T-helper 17 cell (primary cell): ENCODE measurements at regions not wholly inside any gene's neighbourhood (a gene's known extent, or its start where the extent isn't known, plus 50 kb on each side); places are given as distances from the start of the nearest gene placed in this dataset.
"Not testable (repeated sequence)": the region's sequence is repeated elsewhere in the genome, so short reads cannot be mapped to it uniquely, and the experiment has no call there.

ENCODE experiments used
- ATAC-seq: fragments of 150-1000 bp; cut with Tn5 transposase; 2 replicates; pipeline ENCODE4 v1.10.0; 2021; ENCODE audit warnings: mild to moderate bottlenecking, moderate library complexity
- DNase-seq, 3 donors: peaks; one replicate each; pipeline versions ENCODE4 v3.0.0 to v3.0.0-alpha.2; 2020 to 2021
- H3K9me3 ChIP-seq: one replicate; pipeline ENCODE4 v1.7.0; 2013; ENCODE audit warnings: low read length, mild to moderate bottlenecking; ENCODE audit not compliant: control insufficient read depth, poor library complexity, severe bottlenecking
- H3K27ac Mint-ChIP-seq: one replicate; pipeline ENCODE4 v1.8.0; 2022; ENCODE audit warnings: mild to moderate bottlenecking, moderate library complexity, mixed read lengths
- H3K27me3 Mint-ChIP-seq: one replicate; pipeline ENCODE4 v1.8.0; 2022; ENCODE audit warnings: mixed read lengths
- H3K36me3 Mint-ChIP-seq: one replicate; pipeline ENCODE4 v1.8.0; 2022; ENCODE audit warnings: low read depth, mixed read lengths
- H3K4me1 Mint-ChIP-seq: one replicate; pipeline ENCODE4 v1.8.0; 2022; ENCODE audit warnings: mild to moderate bottlenecking, mixed read lengths
- H3K4me3 Mint-ChIP-seq: one replicate; pipeline ENCODE4 v1.8.0; 2022; ENCODE audit warnings: mild to moderate bottlenecking, moderate library complexity, mixed read lengths

DNA sequence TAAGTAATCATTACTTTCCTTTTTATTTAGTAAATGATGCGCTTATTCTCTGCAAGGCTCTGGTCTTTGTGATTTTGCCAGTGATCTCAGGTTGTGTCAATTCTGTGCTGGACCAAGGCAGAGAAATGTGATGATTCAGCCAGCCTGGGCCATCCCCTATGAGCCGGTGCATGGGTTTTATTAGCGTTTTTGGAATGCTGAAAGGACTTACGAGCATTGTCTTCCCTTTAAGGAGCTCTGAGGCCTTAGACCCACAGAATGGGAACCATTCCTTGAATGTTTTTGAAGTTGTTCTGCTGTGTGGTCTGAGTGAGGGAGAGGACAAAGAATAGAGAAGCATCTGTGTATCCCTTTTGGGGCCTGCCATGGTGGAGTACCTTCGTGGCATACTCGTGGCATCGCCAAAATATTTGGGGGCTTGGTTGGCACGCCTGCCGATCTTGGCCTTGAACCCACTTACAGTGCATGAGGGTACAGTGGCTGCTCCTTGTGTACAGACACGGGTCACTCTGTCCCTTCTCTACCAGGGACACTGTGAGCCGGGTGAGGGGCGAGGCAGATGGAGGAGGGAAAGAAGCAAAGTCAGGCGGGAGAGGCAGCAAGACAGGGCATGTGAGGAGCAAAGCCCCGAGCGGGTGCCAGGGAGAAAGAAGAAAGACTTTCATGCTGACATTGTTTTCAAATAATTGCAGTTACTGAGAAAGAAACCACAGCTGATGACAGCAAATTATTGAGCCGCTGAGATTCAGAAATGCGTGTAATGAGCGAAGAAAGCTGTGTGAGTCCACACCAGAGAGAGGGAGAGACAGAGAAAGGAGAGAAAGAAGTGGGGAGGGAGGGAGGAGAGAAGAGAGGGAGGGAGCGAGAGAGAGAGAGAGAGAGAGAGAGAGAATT, 269.4 kb upstream of the RGMA start:
- Mint-ChIP-seq H3K27ac (no peak overlapping the region), H3K4me3 (no peak overlapping the region), H3K36me3 (no peaks in the 10 kb centered on the region), H3K27me3 (no peaks in the 10 kb centered on the region), H3K4me1 (no peaks in the 10 kb centered on the region)
- no peak for ATAC-seq
- DNase-seq = no peak
- no peaks in the 10 kb centered on the region for H3K9me3 ChIP-seq

DNA sequence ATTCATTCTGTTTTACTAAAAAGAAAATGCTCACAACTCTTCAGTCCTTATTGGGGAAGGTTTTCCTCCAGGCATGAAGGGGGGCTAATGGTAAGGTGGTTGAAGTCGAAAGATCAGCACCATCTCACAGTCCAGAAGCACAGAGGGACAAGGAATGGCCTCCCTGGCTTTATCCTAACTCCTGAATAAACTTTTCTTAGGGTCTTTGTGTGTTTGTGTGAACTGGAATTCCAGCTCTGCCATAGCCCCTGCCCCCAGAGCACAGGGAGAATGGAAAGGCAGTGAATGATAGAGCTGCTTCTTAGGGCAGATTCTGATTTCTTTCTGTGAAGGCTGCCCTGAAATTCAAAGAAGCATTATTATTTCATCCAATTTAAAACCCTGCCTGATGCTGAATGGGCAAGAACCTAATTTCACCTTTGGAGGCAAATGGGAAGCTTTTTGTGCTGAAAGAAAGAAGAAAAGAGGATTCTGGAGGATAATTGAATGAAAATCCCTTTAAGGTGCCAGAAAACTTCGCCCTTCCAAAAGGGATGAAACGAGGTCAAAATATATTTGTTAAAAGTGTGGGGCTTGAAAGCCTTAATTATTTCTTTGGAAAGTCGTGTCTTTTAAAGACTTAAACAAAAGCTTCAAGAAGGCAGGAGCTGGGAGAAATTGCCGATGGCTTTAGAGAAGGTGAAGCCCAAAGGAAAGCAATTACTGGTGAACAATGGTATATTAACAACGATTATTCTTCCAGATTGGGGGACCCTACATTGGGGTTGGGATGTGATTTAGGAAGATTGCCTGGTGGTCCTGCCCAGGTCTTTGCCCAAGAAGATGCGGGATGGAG, 259.9 kb upstream of the RGMA start:
- DNase-seq = no peak
- H3K27ac Mint-ChIP-seq = no peak overlapping the region
- no peak overlapping the region for H3K4me3 Mint-ChIP-seq
- peaks cover 2% of the 10 kb centered on the region for H3K36me3 Mint-ChIP-seq
- H3K9me3 ChIP-seq = no peaks in the 10 kb centered on the region
- peaks cover 44% of the 10 kb centered on the region for H3K27me3 Mint-ChIP-seq
- no peaks in the 10 kb centered on the region for H3K4me1 Mint-ChIP-seq
- no peak for ATAC-seq

DNA sequence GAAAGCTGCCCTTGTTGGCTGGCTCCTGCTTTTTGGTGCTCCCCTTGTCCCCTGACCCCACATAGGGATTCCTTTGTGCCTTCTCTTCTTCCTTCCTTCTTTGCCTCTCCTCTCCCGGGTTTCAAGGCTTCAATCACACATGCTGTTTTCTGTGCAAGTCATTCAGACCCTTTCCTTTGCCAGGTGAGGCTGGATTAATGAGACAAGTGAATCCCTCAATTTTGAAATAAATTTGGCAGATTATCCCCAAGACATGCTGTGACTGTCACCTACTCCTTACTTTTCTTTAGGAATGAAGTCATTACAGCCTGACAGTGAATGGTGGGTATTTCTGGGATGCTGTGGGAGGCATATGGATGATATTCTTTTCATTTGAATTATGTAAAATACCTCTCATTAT, 259.0 kb upstream of the RGMA start:
- Mint-ChIP-seq H3K4me1 (no peaks in the 10 kb centered on the region), H3K4me3 (no peak overlapping the region), H3K27ac (no peak overlapping the region), H3K27me3 (peaks cover 45% of the 10 kb centered on the region), H3K36me3 (peaks cover 2% of the 10 kb centered on the region)
- no peaks in the 10 kb centered on the region for H3K9me3 ChIP-seq
- DNase-seq (no peak), ATAC-seq (no peak)

DNA sequence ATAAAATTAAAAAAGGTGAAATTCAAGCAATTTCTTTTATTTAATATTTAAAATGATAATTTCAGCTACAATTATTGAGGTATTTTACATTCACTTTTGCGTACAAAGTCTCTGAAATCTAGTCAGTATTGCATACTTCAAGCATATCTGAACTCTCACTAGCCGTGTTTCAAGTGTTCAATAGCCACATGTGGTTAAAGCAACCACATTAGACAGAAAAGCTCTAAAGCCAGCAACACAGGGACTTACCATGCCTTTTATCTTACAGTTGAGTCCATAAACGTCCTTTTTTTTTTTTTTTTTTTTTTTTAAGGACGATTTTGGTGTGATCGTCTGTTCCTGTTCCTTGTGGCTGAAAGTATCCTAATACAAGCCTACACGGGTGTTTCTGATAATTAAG, 257.0 kb upstream of the RGMA start:
- Mint-ChIP-seq H3K36me3 (no peaks in the 10 kb centered on the region), H3K4me3 (no peak overlapping the region), H3K4me1 (no peaks in the 10 kb centered on the region), H3K27ac (no peak overlapping the region), H3K27me3 (peaks cover 44% of the 10 kb centered on the region)
- ATAC-seq (no peak), DNase-seq (no peak)
- H3K9me3 ChIP-seq = no peaks in the 10 kb centered on the region

DNA sequence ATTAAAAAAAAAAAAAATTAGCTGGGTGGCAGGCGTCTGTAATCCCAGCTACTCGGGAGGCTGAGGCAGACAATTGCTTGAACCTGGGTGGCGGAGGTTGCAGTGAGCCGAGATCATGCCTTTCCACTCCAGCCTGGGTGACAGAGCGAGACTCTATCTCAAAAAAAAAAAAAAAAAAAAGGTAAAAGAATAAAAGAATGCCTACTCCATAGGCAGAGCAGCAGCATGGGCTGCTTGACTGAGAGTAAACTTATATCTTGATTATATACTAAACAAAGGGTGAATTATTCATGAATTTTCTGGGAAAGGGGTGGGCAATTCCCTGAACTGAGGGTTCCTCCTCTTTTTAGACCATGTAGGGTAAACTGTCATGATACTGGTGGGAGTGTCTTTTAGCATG, 254.4 kb upstream of the RGMA start:
- not testable (repeated sequence) for H3K36me3 Mint-ChIP-seq, H3K27ac Mint-ChIP-seq, DNase-seq, H3K9me3 ChIP-seq, H3K4me3 Mint-ChIP-seq, H3K4me1 Mint-ChIP-seq, ATAC-seq
- peaks cover 33% of the 10 kb centered on the region for H3K27me3 Mint-ChIP-seq

DNA sequence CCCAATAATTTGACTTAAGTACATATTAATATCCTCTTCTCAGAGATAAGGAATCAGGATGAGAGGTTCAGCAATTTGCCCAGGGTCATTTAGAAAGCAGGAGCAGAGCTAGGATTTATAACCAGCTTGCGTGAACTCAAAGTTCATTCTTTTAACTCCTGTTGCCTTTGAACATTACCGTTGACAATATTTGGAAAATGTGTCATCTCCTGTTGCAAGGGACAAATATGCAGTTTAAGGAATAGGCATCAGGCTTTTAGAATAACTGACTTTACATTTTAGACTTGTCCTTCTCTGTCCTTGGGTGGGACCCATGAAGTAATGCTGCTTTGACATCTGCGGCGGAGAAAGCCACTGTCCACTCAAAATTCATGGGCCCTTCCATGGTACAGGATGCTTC, 252.2 kb upstream of the RGMA start:
- DNase-seq (no peak), ATAC-seq (no peak)
- Mint-ChIP-seq H3K27me3 (peaks cover 33% of the 10 kb centered on the region), H3K4me3 (no peak overlapping the region), H3K36me3 (no peaks in the 10 kb centered on the region), H3K4me1 (no peaks in the 10 kb centered on the region), H3K27ac (no peak overlapping the region)
- H3K9me3 ChIP-seq = no peaks in the 10 kb centered on the region

DNA sequence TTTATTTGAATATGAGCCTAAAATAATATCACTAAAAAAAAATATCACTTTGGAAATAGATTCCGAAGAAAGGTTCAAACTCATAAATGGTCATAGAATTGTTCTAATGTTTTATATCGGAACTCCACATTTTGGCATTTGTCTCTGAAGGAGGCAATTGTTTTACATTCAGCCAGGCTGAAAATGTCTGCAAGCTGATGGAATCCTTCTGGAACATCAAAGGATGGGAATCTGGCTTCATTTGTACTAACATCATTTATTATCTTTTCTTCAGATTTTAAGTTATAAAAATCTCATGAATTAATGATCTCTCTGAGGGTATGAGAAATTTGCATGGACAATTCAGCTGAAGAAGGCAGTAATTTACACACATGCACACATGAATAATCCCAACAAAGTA, 251.4 kb upstream of the RGMA start:
- Mint-ChIP-seq H3K36me3 (no peaks in the 10 kb centered on the region), H3K4me1 (no peaks in the 10 kb centered on the region), H3K4me3 (no peak overlapping the region), H3K27me3 (peaks cover 38% of the 10 kb centered on the region), H3K27ac (no peak overlapping the region)
- ATAC-seq (no peak), DNase-seq (no peak)
- no peaks in the 10 kb centered on the region for H3K9me3 ChIP-seq

DNA sequence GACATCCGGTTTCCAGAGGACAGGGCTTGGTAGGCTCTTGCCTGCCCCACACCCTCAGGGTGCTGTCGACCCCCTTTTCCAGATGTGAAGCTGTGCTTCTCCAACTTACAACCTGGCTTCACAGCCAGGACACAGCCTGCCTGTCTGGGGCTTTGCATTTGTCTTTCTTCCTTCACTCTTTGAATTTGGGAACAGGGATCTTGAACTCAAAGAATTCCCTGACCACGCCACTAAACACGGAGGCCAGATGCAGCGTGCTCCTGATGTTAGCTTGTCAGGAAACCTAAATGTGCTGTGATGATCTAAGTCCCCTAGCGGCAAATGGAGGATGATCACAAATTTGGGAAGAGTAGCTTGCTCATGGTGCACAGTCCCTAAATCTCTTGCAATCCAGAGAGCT, 244.8 kb upstream of the RGMA start:
- H3K27ac Mint-ChIP-seq = no peak overlapping the region
- peaks cover 58% of the 10 kb centered on the region for H3K27me3 Mint-ChIP-seq
- H3K4me1 Mint-ChIP-seq = peaks cover 2% of the 10 kb centered on the region
- H3K4me3 Mint-ChIP-seq = no peak overlapping the region
- DNase-seq (no peak), ATAC-seq (no peak)
- H3K36me3 Mint-ChIP-seq = peaks cover 2% of the 10 kb centered on the region
- H3K9me3 ChIP-seq = no peaks in the 10 kb centered on the region

DNA sequence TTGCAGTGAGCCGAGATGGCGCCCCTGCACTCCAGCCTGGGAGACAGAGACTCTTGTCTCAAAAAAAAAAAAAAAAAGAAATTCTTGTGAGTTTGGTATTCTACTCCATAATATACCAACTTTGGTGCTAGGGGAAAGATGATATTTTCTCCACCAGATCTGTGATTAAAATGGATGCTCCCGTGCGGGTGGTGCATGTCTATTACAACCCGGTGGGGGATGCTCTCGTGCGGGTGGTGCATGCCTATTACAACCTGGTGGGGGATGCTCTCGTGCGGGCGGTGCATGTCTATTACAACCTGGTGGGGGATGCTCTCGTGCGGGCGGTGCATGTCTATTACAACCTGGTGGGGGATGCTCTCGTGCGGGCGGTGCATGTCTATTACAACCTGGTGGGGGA, 244.1 kb upstream of the RGMA start:
- not testable (repeated sequence) for H3K4me1 Mint-ChIP-seq, DNase-seq, H3K9me3 ChIP-seq, H3K4me3 Mint-ChIP-seq, H3K36me3 Mint-ChIP-seq, ATAC-seq, H3K27ac Mint-ChIP-seq
- H3K27me3 Mint-ChIP-seq = peaks cover 53% of the 10 kb centered on the region

DNA sequence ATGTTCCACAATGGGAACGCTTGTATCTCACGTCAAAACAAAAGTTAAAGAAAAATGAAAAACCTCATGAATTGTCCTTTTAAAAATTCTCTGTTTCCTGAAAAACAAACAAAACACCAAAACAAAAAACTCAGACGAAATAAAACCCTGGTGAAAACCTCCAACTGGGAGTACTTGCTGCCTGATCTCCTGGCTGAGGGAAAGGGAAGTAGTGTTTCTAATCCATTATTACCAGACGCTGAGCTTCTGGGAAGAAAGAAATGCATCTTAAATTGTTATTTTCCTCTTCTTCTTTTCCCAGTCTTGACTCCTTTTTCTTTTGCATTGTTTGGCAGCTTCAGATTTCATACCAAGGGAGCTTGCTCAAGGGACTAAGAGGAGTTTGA, 243.2 kb upstream of the RGMA start:
- Mint-ChIP-seq H3K4me1 (peaks cover 2% of the 10 kb centered on the region), H3K27me3 (peaks cover 63% of the 10 kb centered on the region), H3K36me3 (peaks cover 2% of the 10 kb centered on the region), H3K27ac (no peak overlapping the region), H3K4me3 (no peak overlapping the region)
- no peaks in the 10 kb centered on the region for H3K9me3 ChIP-seq
- ATAC-seq = no peak
- no peak for DNase-seq

DNA sequence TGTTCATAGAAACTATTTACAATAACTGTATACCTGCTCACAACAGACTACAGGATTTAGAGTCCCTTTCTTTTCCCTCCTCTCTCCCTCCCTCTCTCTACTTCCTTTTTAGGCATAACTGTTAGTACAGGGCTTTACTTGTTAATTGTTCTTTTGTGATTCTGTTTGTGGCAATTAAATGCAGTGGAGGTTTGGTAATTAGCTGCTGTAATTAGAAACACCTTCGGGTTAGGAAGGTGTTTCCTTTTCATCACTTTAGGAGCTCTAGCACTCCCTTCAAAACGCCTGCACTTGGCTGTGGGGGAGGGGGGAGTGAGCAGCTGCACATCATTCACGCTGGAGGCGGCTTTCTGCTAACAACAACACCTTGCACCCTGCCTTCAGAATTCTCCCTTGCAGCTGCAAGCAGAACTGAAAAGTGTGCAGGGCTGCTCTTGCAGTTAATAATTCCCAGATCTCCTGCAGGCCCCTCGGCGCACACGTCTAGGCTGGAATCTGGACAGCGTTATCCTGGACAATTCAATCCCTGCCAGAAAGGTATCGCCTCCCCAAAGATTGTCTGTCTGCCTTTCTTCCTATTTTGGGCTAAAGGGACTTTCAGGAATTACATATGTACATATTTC, 242.6 kb upstream of the RGMA start:
- no peak overlapping the region for H3K4me3 Mint-ChIP-seq
- H3K9me3 ChIP-seq = no peaks in the 10 kb centered on the region
- peaks cover 65% of the 10 kb centered on the region for H3K27me3 Mint-ChIP-seq
- ATAC-seq (no peak), DNase-seq (no peak)
- H3K36me3 Mint-ChIP-seq = peaks cover 2% of the 10 kb centered on the region
- H3K27ac Mint-ChIP-seq = no peak overlapping the region
- H3K4me1 Mint-ChIP-seq = peaks cover 2% of the 10 kb centered on the region

DNA sequence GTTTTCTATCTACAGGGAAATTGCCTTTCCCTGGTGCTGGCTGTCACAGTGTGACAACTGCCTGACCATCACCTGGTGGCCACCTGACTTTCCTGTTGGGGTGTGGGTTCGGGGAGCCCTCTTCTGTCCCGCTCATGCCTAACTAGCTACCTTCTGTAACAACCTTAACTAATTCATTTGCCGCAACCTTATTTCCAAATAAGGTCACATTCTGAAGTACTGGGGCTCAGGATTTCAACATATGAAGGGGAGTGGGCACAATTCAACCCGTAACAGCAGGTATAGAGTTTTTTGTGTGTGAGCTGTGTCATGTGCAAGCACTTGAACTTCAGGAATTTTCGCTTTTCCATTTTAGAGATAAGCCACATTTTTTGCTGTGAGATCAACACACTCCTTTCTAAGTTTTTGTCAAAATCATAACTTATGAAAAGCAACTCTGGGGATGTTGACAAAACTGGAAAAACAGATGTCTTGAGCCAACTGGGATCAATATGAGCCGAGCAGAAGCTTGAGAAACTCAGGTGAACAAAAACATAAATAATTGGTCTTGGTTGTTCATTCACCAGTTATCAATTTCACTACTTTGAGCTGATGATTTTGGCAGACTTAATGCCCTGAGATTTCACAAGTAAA, 242.0 kb upstream of the RGMA start:
- ATAC-seq (no peak), DNase-seq (no peak)
- Mint-ChIP-seq H3K4me1 (peaks cover 2% of the 10 kb centered on the region), H3K27ac (no peak overlapping the region), H3K36me3 (peaks cover 2% of the 10 kb centered on the region), H3K27me3 (peaks cover 59% of the 10 kb centered on the region), H3K4me3 (no peak overlapping the region)
- H3K9me3 ChIP-seq = no peaks in the 10 kb centered on the region

DNA sequence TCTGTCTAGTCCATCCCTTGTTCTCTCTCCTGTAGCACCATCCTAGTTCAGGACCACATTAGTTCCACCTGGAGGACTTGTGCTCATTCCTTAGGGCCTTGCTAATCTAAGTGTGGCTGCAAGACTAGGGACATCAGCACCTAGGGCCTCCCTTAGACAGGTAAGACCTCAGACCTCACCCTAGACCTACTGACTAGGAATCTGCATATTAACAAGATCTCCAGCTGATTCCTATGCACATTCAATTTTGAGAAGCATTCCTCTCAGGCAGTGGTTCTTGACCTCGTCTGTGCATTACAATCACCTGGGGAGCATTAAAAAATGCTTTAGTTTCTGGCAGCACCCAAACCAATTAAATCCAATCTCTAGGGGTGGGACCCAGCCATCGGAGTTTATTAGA, 238.4 kb upstream of the RGMA start:
- H3K9me3 ChIP-seq = no peaks in the 10 kb centered on the region
- no peak overlapping the region for H3K27ac Mint-ChIP-seq
- no peak overlapping the region for H3K4me3 Mint-ChIP-seq
- peaks cover 37% of the 10 kb centered on the region for H3K27me3 Mint-ChIP-seq
- ATAC-seq (no peak), DNase-seq (no peak)
- H3K36me3 Mint-ChIP-seq = peaks cover 2% of the 10 kb centered on the region
- H3K4me1 Mint-ChIP-seq = peaks cover 2% of the 10 kb centered on the region
